ENCODE measurements at regions not wholly inside any gene's neighbourhood (a gene's known extent, or its start where the extent isn't known, plus 50 kb on each side); places are given as distances from the start of the nearest gene placed in this dataset.

- TF ChIP-seq CTCF (IDR thresholded peaks at IDR 0.05; ENCODE audit: low read length) (no peak), EZH2 (optimal IDR thresholded peaks at IDR 0.05; ENCODE audit: low read depth, low read length) (no peak), EZH2phosphoT487 (IDR thresholded peaks at IDR 0.05; ENCODE audit: low read length) (no peak)
Observed at GRCh38 chr3:177524742-177525141, 327.5 kb upstream of the TBL1XR1 start.

All from MM.1S (cell line).